DOHH2 (cell line): ENCODE measurements at regions not wholly inside any gene's neighbourhood (a gene's known extent, or its start where the extent isn't known, plus 50 kb on each side); places are given as distances from the start of the nearest gene placed in this dataset.

Experiments
- CTCF ChIP-seq: fragments of 200-600 bp; sonication (generic); IDR thresholded peaks from one replicate; pipeline ENCODE4 v1.5.1; 2014; ENCODE audit warnings: antibody characterized with exemption, mild to moderate bottlenecking, low read depth, low read length; ENCODE audit not compliant: poor library complexity, severe bottlenecking
- EZH2phosphoT487 ChIP-seq: fragments of 200-600 bp; sonication (generic); IDR thresholded peaks from 2 replicates; pipeline ENCODE4 v1.6.1; 2017; ENCODE audit warnings: borderline replicate concordance, mild to moderate bottlenecking, antibody characterized with exemption, low read length, moderate library complexity, mixed read lengths

GRCh38 chr16:79294568-79294967 lies 306.0 kb downstream of the MAF start:
- no peak for TF ChIP-seq CTCF
- no peak for TF ChIP-seq EZH2phosphoT487
